Natural killer cell treated with Interleukin-12 subunit alpha and Interleukin-12 subunit beta and Interleukin-15 and Interleukin-18, amount 100 ng/mL, for 72 hours (primary cell): ENCODE measurements at regions not wholly inside any gene's neighbourhood (a gene's known extent, or its start where the extent isn't known, plus 50 kb on each side); places are given as distances from the start of the nearest gene placed in this dataset.

Experiments used
- ATAC-seq, 2 donors: fragments of 150-1000 bp; cut with Tn5 transposase in 1 of 2; sonication (Bioruptor Pico), chemical (Tn5 transposase) in 1 of 2; 2 replicates each; pipeline ENCODE4 v1.10.0; 2021
- DNase-seq: peaks from one replicate; pipeline ENCODE4 v3.0.0; 2022; ENCODE audit warnings: low spot score
- H3K27ac Mint-ChIP-seq, 2 donors: 1 replicate in 1 of 2; 2 replicates in 1 of 2; pipeline ENCODE4 v1.8.0; 2022; ENCODE audit warnings: mixed read lengths in 2 of 2, mild to moderate bottlenecking in 1 of 2, moderate library complexity in 1 of 2
- H3K27me3 Mint-ChIP-seq, 2 donors: 1 replicate in 1 of 2; 2 replicates in 1 of 2; pipeline ENCODE4 v1.8.0; 2022; ENCODE audit warnings: mixed read lengths in 2 of 2
- H3K36me3 Mint-ChIP-seq: one replicate; pipeline ENCODE4 v1.8.0; 2022; ENCODE audit warnings: mixed read lengths
- H3K4me1 Mint-ChIP-seq, 2 donors: 1 replicate in 1 of 2; 2 replicates in 1 of 2; pipeline ENCODE4 v1.8.0; 2022; ENCODE audit warnings: low read depth in 2 of 2, mixed read lengths in 2 of 2, mild to moderate bottlenecking in 1 of 2
- H3K4me3 Mint-ChIP-seq: one replicate; pipeline ENCODE4 v1.8.0; 2022; ENCODE audit warnings: mixed read lengths
- H3K9me3 Mint-ChIP-seq: 2 replicates; pipeline ENCODE4 v1.8.0; 2022; ENCODE audit warnings: mixed read lengths

GRCh38 chr1:113185463-113186104, 112.6 kb downstream of the LRIG2 start:
- H3K27me3 Mint-ChIP-seq: peaks cover 25 to 67% of the 10 kb centered on the region in 2 donors
- H3K4me1 Mint-ChIP-seq: no peaks in the 10 kb centered on the region
- no peaks in the 10 kb centered on the region for H3K9me3 Mint-ChIP-seq
- ATAC-seq: no peak
- H3K27ac Mint-ChIP-seq: no peak overlapping the region
- no peak for DNase-seq
- H3K36me3 Mint-ChIP-seq: no peaks in the 10 kb centered on the region
- H3K4me3 Mint-ChIP-seq: no peak overlapping the region

- ATAC-seq (no peak), DNase-seq (no peak)
- no peak overlapping the region for H3K4me3 Mint-ChIP-seq
Observed at GRCh38 chr1:113190078-113190477, 117.1 kb downstream of the LRIG2 start.

GRCh38 chr1:113190930-113191329, 117.9 kb downstream of the LRIG2 start:
- peaks cover 4 to 6% of the 10 kb centered on the region in 2 donors for H3K4me1 Mint-ChIP-seq
- H3K27ac Mint-ChIP-seq: no peak overlapping the region
- no peaks in the 10 kb centered on the region for H3K36me3 Mint-ChIP-seq
- no peak overlapping the region for H3K4me3 Mint-ChIP-seq
- ATAC-seq (no peak), DNase-seq (no peak)
- peaks cover 26 to 52% of the 10 kb centered on the region in 2 donors for H3K27me3 Mint-ChIP-seq
- peaks cover 6% of the 10 kb centered on the region for H3K9me3 Mint-ChIP-seq

More at GRCh38 chr1:113190078-113190477, 117.1 kb downstream of the LRIG2 start:
- peaks cover 26 to 52% of the 10 kb centered on the region in 2 donors for H3K27me3 Mint-ChIP-seq
- H3K9me3 Mint-ChIP-seq: peaks cover 6% of the 10 kb centered on the region
- no peaks in the 10 kb centered on the region for H3K36me3 Mint-ChIP-seq
- no peak overlapping the region for H3K27ac Mint-ChIP-seq
- H3K4me1 Mint-ChIP-seq: peaks cover 4 to 6% of the 10 kb centered on the region in 2 donors

- Mint-ChIP-seq H3K4me3 (no peak overlapping the region), H3K27me3 (peaks cover 23 to 45% of the 10 kb centered on the region in 2 donors), H3K9me3 (peaks cover 6% of the 10 kb centered on the region), H3K36me3 (no peaks in the 10 kb centered on the region), H3K27ac (no peak overlapping the region), H3K4me1 (peaks cover 4 to 6% of the 10 kb centered on the region in 2 donors)
- ATAC-seq (peak; percentile 13 to 35), DNase-seq (no peak)
Observed at GRCh38 chr1:113191579-113192076, 118.6 kb downstream of the LRIG2 start.

GRCh38 chr1:113192242-113192641, 119.2 kb downstream of the LRIG2 start:
- peaks cover 4 to 6% of the 10 kb centered on the region in 2 donors for H3K4me1 Mint-ChIP-seq
- no peak for ATAC-seq
- H3K9me3 Mint-ChIP-seq: peaks cover 6% of the 10 kb centered on the region
- DNase-seq: no peak
- no peaks in the 10 kb centered on the region for H3K36me3 Mint-ChIP-seq
- no peak overlapping the region for H3K27ac Mint-ChIP-seq
- no peak overlapping the region for H3K4me3 Mint-ChIP-seq
- H3K27me3 Mint-ChIP-seq: peaks cover 23 to 43% of the 10 kb centered on the region in 2 donors

GRCh38 chr1:113192980-113193379, 120.0 kb downstream of the LRIG2 start:
- no peak overlapping the region for H3K4me3 Mint-ChIP-seq
- no peak overlapping the region for H3K27ac Mint-ChIP-seq
- no peak for ATAC-seq
- peaks cover 23 to 38% of the 10 kb centered on the region in 2 donors for H3K27me3 Mint-ChIP-seq
- H3K36me3 Mint-ChIP-seq: no peaks in the 10 kb centered on the region
- peaks cover 6% of the 10 kb centered on the region for H3K9me3 Mint-ChIP-seq
- DNase-seq: no peak
- H3K4me1 Mint-ChIP-seq: peaks cover 4 to 6% of the 10 kb centered on the region in 2 donors

- H3K27ac Mint-ChIP-seq: no peak overlapping the region
- H3K4me1 Mint-ChIP-seq: peaks cover 4 to 6% of the 10 kb centered on the region in 2 donors
- H3K27me3 Mint-ChIP-seq: peaks cover 17 to 29% of the 10 kb centered on the region in 2 donors
- DNase-seq: no peak
- no peaks in the 10 kb centered on the region for H3K36me3 Mint-ChIP-seq
- H3K4me3 Mint-ChIP-seq: no peak overlapping the region
- no peak for ATAC-seq
- H3K9me3 Mint-ChIP-seq: peaks cover 6% of the 10 kb centered on the region
Observed at GRCh38 chr1:113194846-113195830, 122.1 kb downstream of the LRIG2 start.

GRCh38 chr1:113197719-113198330, 124.8 kb downstream of the LRIG2 start:
- H3K4me3 Mint-ChIP-seq: no peak overlapping the region
- ATAC-seq: no peak

GRCh38 chr1:113198806-113199205, 125.8 kb downstream of the LRIG2 start:
- Mint-ChIP-seq H3K9me3 (no peaks in the 10 kb centered on the region), H3K4me3 (no peak overlapping the region), H3K4me1 (no peaks in the 10 kb centered on the region), H3K27me3 (peaks cover 2 to 14% of the 10 kb centered on the region in 2 donors), H3K36me3 (no peaks in the 10 kb centered on the region), H3K27ac (no peak overlapping the region)
- no peak for ATAC-seq
- no peak for DNase-seq

More at GRCh38 chr1:113197719-113198330, 124.8 kb downstream of the LRIG2 start:
- Mint-ChIP-seq H3K36me3 (no peaks in the 10 kb centered on the region), H3K27ac (no peak overlapping the region), H3K27me3 (peaks cover 7 to 16% of the 10 kb centered on the region in 2 donors), H3K9me3 (peaks cover 2% of the 10 kb centered on the region), H3K4me1 (no peaks in the 10 kb centered on the region)
- no peak for DNase-seq

GRCh38 chr1:113199760-113200455, 126.9 kb downstream of the LRIG2 start:
- no peaks in the 10 kb centered on the region for H3K9me3 Mint-ChIP-seq
- ATAC-seq (no peak), DNase-seq (no peak)
- H3K27me3 Mint-ChIP-seq: peaks cover 6 to 25% of the 10 kb centered on the region in 2 donors
- H3K4me1 Mint-ChIP-seq: no peaks in the 10 kb centered on the region
- no peak overlapping the region for H3K4me3 Mint-ChIP-seq
- no peak overlapping the region for H3K27ac Mint-ChIP-seq
- H3K36me3 Mint-ChIP-seq: no peaks in the 10 kb centered on the region

- no peak overlapping the region for H3K27ac Mint-ChIP-seq
Observed at GRCh38 chr1:113201560-113201959, 128.6 kb downstream of the LRIG2 start.

GRCh38 chr1:113205980-113206766, 133.2 kb downstream of the LRIG2 start:
- no peak overlapping the region for H3K4me3 Mint-ChIP-seq
- no peaks in the 10 kb centered on the region for H3K9me3 Mint-ChIP-seq
- ATAC-seq (no peak), DNase-seq (no peak)
- no peaks in the 10 kb centered on the region for H3K36me3 Mint-ChIP-seq
- no peak overlapping the region for H3K27ac Mint-ChIP-seq
- no peaks in the 10 kb centered on the region for H3K4me1 Mint-ChIP-seq
- peaks cover 16 to 56% of the 10 kb centered on the region in 2 donors for H3K27me3 Mint-ChIP-seq

More at GRCh38 chr1:113201560-113201959, 128.6 kb downstream of the LRIG2 start:
- Mint-ChIP-seq H3K4me3 (no peak overlapping the region), H3K9me3 (no peaks in the 10 kb centered on the region), H3K36me3 (no peaks in the 10 kb centered on the region), H3K4me1 (no peaks in the 10 kb centered on the region), H3K27me3 (peaks cover 6 to 26% of the 10 kb centered on the region in 2 donors)
- DNase-seq: no peak
- ATAC-seq: no peak
